ENCODE measurements at regions not wholly inside any gene's neighbourhood (a gene's known extent, or its start where the extent isn't known, plus 50 kb on each side); places are given as distances from the start of the nearest gene placed in this dataset.

- H3K79me2 ChIP-seq (ENCODE audit: control insufficient read depth, insufficient read depth, low read length, unreplicated experiment) = no peaks in the 10 kb centered on the region
- no peaks in the 10 kb centered on the region for H3K27me3 ChIP-seq (ENCODE audit: insufficient read depth, low read length)
- H3K27ac ChIP-seq (ENCODE audit: low read depth, low read length) = no peak overlapping the region
- H3K4me3 ChIP-seq (ENCODE audit: low read depth, low read length) = no peak overlapping the region
- H3K4me1 ChIP-seq (ENCODE audit: control insufficient read depth, insufficient read depth, low read length, unreplicated experiment) = peaks cover 28% of the 10 kb centered on the region
- H3K36me3 ChIP-seq (ENCODE audit: insufficient read depth, low read length) = no peaks in the 10 kb centered on the region
- no peak overlapping the region for H2AFZ ChIP-seq (ENCODE audit: low read length, unreplicated experiment)
Measured at GRCh38 chr5:34497470-34497808, 158.7 kb upstream of the RAI14 start.

GRCh38 chr5:34498572-34498971 is 157.6 kb upstream of the RAI14 start:
- Histone ChIP-seq H3K27me3 (ENCODE audit: insufficient read depth, low read length) (no peaks in the 10 kb centered on the region), H3K4me3 (ENCODE audit: low read depth, low read length) (no peak overlapping the region), H3K27ac (ENCODE audit: low read depth, low read length) (peak overlapping the region; percentile 81), H2AFZ (ENCODE audit: low read length, unreplicated experiment) (peak overlapping the region; percentile 6), H3K36me3 (ENCODE audit: insufficient read depth, low read length) (no peaks in the 10 kb centered on the region), H3K79me2 (ENCODE audit: control insufficient read depth, insufficient read depth, low read length, unreplicated experiment) (no peaks in the 10 kb centered on the region), H3K4me1 (ENCODE audit: control insufficient read depth, insufficient read depth, low read length, unreplicated experiment) (peaks cover 28% of the 10 kb centered on the region)

- Histone ChIP-seq H3K79me2 (ENCODE audit: control insufficient read depth, insufficient read depth, low read length, unreplicated experiment) (no peaks in the 10 kb centered on the region), H3K27ac (ENCODE audit: low read depth, low read length) (peak overlapping the region; percentile 81), H2AFZ (ENCODE audit: low read length, unreplicated experiment) (peak overlapping the region; percentile 90), H3K27me3 (ENCODE audit: insufficient read depth, low read length) (no peaks in the 10 kb centered on the region), H3K4me1 (ENCODE audit: control insufficient read depth, insufficient read depth, low read length, unreplicated experiment) (peaks cover 28% of the 10 kb centered on the region), H3K4me3 (ENCODE audit: low read depth, low read length) (peak overlapping the region; percentile 5; the same call in 1 of the 2 replicates), H3K36me3 (ENCODE audit: insufficient read depth, low read length) (no peaks in the 10 kb centered on the region)
Measured at GRCh38 chr5:34499001-34499734, 157.0 kb upstream of the RAI14 start.

GRCh38 chr5:34500236-34500847 is 155.8 kb upstream of the RAI14 start:
- no peak overlapping the region for H2AFZ ChIP-seq (ENCODE audit: low read length, unreplicated experiment)
- H3K27ac ChIP-seq (ENCODE audit: low read depth, low read length) = no peak overlapping the region
- H3K79me2 ChIP-seq (ENCODE audit: control insufficient read depth, insufficient read depth, low read length, unreplicated experiment) = no peaks in the 10 kb centered on the region
- H3K4me3 ChIP-seq (ENCODE audit: low read depth, low read length) = no peak overlapping the region
- H3K27me3 ChIP-seq (ENCODE audit: insufficient read depth, low read length) = no peaks in the 10 kb centered on the region
- H3K36me3 ChIP-seq (ENCODE audit: insufficient read depth, low read length) = no peaks in the 10 kb centered on the region
- peaks cover 28% of the 10 kb centered on the region for H3K4me1 ChIP-seq (ENCODE audit: control insufficient read depth, insufficient read depth, low read length, unreplicated experiment)

- no peaks in the 10 kb centered on the region for H3K27me3 ChIP-seq (ENCODE audit: insufficient read depth, low read length)
- H3K79me2 ChIP-seq (ENCODE audit: control insufficient read depth, insufficient read depth, low read length, unreplicated experiment) = no peaks in the 10 kb centered on the region
- no peaks in the 10 kb centered on the region for H3K36me3 ChIP-seq (ENCODE audit: insufficient read depth, low read length)
- H3K4me1 ChIP-seq (ENCODE audit: control insufficient read depth, insufficient read depth, low read length, unreplicated experiment) = peaks cover 28% of the 10 kb centered on the region
- no peak overlapping the region for H3K4me3 ChIP-seq (ENCODE audit: low read depth, low read length)
- no peak overlapping the region for H3K27ac ChIP-seq (ENCODE audit: low read depth, low read length)
- no peak overlapping the region for H2AFZ ChIP-seq (ENCODE audit: low read length, unreplicated experiment)
Measured at GRCh38 chr5:34501016-34501415, 155.1 kb upstream of the RAI14 start.

- H3K27me3 ChIP-seq (ENCODE audit: insufficient read depth, low read length) = no peaks in the 10 kb centered on the region
- H3K27ac ChIP-seq (ENCODE audit: low read depth, low read length) = no peak overlapping the region
- no peak overlapping the region for H2AFZ ChIP-seq (ENCODE audit: low read length, unreplicated experiment)
- H3K36me3 ChIP-seq (ENCODE audit: insufficient read depth, low read length) = no peaks in the 10 kb centered on the region
- H3K79me2 ChIP-seq (ENCODE audit: control insufficient read depth, insufficient read depth, low read length, unreplicated experiment) = no peaks in the 10 kb centered on the region
- no peak overlapping the region for H3K4me3 ChIP-seq (ENCODE audit: low read depth, low read length)
- H3K4me1 ChIP-seq (ENCODE audit: control insufficient read depth, insufficient read depth, low read length, unreplicated experiment) = peaks cover 21% of the 10 kb centered on the region
Measured at GRCh38 chr5:34501840-34502239, 154.3 kb upstream of the RAI14 start.

GRCh38 chr5:34502581-34502980 is 153.5 kb upstream of the RAI14 start:
- no peak overlapping the region for H3K27ac ChIP-seq (ENCODE audit: low read depth, low read length)
- no peak overlapping the region for H3K4me3 ChIP-seq (ENCODE audit: low read depth, low read length)
- H3K27me3 ChIP-seq (ENCODE audit: insufficient read depth, low read length) = no peaks in the 10 kb centered on the region
- H3K4me1 ChIP-seq (ENCODE audit: control insufficient read depth, insufficient read depth, low read length, unreplicated experiment) = peaks cover 14% of the 10 kb centered on the region
- no peak overlapping the region for H2AFZ ChIP-seq (ENCODE audit: low read length, unreplicated experiment)
- no peaks in the 10 kb centered on the region for H3K79me2 ChIP-seq (ENCODE audit: control insufficient read depth, insufficient read depth, low read length, unreplicated experiment)
- H3K36me3 ChIP-seq (ENCODE audit: insufficient read depth, low read length) = no peaks in the 10 kb centered on the region

GRCh38 chr5:34503379-34504253 is 152.5 kb upstream of the RAI14 start:
- no peak overlapping the region for H3K4me3 ChIP-seq (ENCODE audit: low read depth, low read length)
- no peaks in the 10 kb centered on the region for H3K79me2 ChIP-seq (ENCODE audit: control insufficient read depth, insufficient read depth, low read length, unreplicated experiment)
- H3K27me3 ChIP-seq (ENCODE audit: insufficient read depth, low read length) = no peaks in the 10 kb centered on the region
- no peak overlapping the region for H3K27ac ChIP-seq (ENCODE audit: low read depth, low read length)
- H3K36me3 ChIP-seq (ENCODE audit: insufficient read depth, low read length) = no peaks in the 10 kb centered on the region
- peaks cover 9% of the 10 kb centered on the region for H3K4me1 ChIP-seq (ENCODE audit: control insufficient read depth, insufficient read depth, low read length, unreplicated experiment)
- H2AFZ ChIP-seq (ENCODE audit: low read length, unreplicated experiment) = no peak overlapping the region

- Histone ChIP-seq H3K27me3 (ENCODE audit: insufficient read depth, low read length) (no peaks in the 10 kb centered on the region), H3K27ac (ENCODE audit: low read depth, low read length) (no peak overlapping the region), H3K79me2 (ENCODE audit: control insufficient read depth, insufficient read depth, low read length, unreplicated experiment) (no peaks in the 10 kb centered on the region), H3K36me3 (ENCODE audit: insufficient read depth, low read length) (no peaks in the 10 kb centered on the region), H3K4me3 (ENCODE audit: low read depth, low read length) (no peak overlapping the region), H3K4me1 (ENCODE audit: control insufficient read depth, insufficient read depth, low read length, unreplicated experiment) (no peaks in the 10 kb centered on the region), H2AFZ (ENCODE audit: low read length, unreplicated experiment) (no peak overlapping the region)
Measured at GRCh38 chr5:34504967-34505366, 151.2 kb upstream of the RAI14 start.

- H3K27ac ChIP-seq (ENCODE audit: low read depth, low read length) = no peak overlapping the region
- no peaks in the 10 kb centered on the region for H3K36me3 ChIP-seq (ENCODE audit: insufficient read depth, low read length)
Measured at GRCh38 chr5:34505731-34506130, 150.4 kb upstream of the RAI14 start.

More at GRCh38 chr5:34505731-34506130, 150.4 kb upstream of the RAI14 start:
- Histone ChIP-seq H3K4me3 (ENCODE audit: low read depth, low read length) (no peak overlapping the region), H3K27me3 (ENCODE audit: insufficient read depth, low read length) (no peaks in the 10 kb centered on the region), H2AFZ (ENCODE audit: low read length, unreplicated experiment) (no peak overlapping the region), H3K79me2 (ENCODE audit: control insufficient read depth, insufficient read depth, low read length, unreplicated experiment) (no peaks in the 10 kb centered on the region), H3K4me1 (ENCODE audit: control insufficient read depth, insufficient read depth, low read length, unreplicated experiment) (no peaks in the 10 kb centered on the region)

Data from ACC112 (cell line).